GM18498 (cell line): ENCODE measurements at regions not wholly inside any gene's neighbourhood (a gene's known extent, or its start where the extent isn't known, plus 50 kb on each side); places are given as distances from the start of the nearest gene placed in this dataset.

Experiments
- ATAC-seq: cut with Tn5 transposase; IDR thresholded peaks from one replicate; pipeline ENCODE4 v1.9.1; 2021; ENCODE audit warnings: mild to moderate bottlenecking, moderate library complexity; ENCODE audit not compliant: unreplicated experiment

DNA sequence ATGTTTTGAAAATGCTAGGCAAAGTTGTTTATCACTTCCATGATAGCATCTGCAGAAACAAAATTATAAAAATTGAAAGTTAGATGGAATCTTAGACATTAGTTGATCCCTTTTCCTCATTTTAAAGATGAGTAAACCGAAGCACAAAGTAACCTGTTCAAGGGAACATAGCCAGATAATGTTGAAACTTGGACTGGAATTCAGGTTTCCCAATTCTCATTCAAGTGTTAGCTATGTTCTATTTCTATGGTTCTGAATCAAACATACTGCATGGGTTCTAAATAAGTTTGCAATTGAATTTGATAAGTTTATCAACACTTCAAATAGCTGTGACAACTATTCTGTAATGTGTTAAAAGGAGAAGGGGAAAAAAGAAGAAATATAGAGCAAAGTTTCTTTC, 122.4 kb upstream of the SOX5 start:
- ATAC-seq = no peak

DNA sequence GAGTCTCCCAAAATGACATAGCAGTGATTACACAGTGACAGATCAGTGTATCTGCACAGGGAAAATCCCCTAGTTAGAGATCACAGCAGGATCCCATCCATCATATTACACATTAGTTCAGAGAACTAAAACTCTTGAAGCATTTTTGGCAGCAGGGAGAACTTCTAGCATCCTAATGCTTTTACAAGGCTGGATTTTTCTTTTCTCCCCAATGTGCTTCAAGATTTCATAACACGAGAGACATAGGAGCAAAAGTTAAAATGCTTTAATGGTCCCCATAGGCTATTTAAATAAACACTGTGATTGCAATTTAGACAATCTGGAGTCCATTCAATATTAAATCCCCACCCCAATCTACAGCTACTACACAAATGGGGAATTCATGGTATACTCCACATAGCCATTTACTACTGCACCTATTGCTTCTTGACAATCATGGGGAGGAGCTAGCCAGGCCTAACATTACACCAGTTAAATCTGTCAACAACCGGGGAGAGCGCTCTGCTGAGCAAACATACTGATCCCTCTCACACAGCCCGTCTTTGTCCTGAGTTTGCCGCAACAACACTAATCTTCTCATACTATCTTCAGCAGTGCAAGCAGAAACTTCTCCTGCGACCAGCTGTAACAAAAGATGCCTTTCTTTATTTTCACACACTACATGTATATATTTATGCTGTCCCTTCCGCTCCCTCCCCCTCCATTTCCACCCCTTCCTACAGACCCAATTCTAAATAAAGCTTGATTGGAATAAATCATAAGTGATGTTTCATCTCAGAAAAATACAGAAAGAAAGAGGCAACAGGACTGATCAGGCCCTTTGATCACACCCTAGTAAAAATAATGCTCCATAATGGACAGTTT, 120.3 kb upstream of the SOX5 start:
- no peak for ATAC-seq

DNA sequence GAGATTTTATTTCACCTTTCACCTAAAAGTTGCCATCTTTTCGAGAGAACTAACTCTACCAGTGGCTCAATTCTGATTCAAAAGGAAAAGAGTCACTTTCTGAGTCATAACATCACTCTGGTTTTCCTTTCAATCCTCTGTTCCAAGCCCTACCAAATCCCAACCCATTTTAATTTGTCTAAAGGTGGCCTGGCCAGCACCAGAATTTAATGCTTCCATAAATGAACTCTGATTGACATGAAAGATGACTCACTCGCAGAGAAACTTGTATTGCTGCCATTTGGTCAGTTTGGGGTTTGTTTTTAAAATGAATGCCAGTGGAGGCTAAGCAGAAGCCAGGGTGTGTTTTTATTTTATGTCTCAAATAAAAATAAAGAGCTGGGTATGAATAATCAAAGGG, 117.4 kb upstream of the SOX5 start:
- no peak for ATAC-seq

DNA sequence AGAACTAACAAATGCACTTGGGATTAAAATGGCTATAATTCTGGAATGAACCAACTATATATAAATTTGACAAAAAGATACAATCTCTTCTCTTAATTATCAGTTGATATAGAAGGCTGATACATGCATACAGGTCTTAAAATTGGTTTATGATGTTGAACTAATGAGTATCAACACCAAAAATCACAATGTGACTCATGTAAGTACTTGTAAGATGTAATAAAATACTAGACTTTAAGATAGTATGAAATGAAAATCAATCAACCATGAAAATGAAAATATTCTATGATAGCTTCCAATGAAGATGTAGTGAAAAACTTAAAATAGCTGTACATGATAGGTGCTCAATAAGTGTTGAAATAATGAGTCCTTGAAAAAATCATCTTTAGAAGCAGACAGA, 116.6 kb upstream of the SOX5 start:
- no peak for ATAC-seq

DNA sequence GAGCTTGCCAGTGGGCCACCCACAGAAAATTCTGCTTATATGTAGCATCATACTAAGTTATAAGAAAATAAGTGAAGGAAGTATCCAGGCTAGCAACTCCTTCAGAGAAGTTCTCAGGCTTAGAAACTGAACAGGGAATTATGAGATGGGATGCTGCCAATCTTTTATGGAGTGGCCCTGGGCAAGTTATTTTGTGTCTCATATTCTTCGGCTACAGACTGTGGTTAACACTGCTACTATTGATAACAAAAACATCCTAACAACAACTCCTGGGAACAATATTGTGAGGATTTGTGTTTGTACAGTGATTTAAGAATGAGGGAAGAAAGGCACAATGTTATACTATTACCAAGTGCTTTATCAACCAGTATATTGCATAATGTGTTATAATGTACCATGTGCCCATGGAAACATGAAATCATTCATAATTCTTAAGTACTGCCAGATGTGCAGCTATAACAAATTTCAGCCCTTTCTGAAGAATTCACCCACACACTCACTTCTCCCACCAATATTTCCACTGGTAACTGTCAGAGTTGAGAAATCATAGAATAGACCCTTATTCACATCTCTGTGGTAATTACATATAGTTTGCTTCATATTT, 113.3 kb upstream of the SOX5 start:
- ATAC-seq = no peak

DNA sequence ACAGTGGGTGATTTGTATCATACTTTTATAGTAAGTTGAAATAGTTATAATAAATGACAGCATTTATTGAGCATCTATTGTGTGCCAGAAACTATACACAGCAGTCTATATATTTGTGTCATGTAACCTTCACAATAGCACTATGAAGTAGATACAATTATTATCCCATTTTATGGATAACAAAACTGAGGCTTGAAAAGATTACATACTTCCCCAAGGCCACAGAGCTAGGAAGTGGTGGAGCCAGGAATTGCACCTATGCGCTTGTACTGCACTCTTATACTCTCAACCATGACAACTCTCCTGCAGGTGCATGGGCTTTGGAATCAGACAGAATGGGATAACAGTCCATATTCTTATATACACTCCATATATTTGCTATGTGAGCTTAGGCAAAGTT, 110.6 kb upstream of the SOX5 start:
- ATAC-seq = no peak

DNA sequence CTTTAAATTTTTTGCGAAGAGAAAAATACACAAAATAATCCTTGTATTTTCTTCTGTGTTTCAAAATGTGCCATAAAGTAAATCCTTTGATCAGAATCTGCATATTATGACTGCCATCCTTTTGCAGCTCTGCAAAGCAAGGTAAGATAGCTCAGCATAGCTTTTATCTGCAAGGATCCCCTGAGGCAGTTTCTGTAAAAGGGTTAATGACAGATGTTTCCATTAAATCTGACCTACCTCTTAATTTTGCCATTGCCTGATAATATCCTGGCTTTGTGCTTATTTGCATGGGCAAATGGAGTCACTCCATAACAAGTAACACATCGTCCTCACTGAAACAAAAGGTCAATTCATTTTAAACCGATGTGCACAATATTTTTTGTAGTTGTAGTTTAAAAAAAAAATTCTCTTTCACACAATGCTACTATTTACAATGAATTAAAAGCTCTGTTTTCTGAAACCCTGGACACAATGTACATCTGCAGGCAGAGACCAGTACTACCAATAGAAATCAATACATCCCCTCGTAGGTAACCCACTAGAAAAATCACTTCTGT, 108.5 kb upstream of the SOX5 start:
- ATAC-seq = no peak

DNA sequence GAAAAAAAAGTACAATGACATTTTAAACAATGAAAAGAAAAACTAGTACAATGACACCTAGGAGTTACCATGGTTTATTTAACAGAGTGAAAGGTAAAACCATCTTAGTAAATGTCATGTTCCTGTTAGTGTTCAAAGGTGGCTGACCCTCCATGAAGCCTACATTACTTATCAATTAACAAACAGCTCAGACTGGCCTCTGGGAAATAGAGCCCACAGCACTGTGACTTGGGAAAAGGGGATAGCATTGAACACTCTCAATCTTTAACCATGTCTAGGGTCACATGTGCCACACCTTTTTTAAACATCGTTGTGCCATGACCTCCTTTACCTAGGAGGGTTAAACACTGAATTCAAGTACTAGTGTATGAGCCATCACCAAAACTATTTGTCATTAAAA, 106.3 kb upstream of the SOX5 start:
- ATAC-seq = no peak

DNA sequence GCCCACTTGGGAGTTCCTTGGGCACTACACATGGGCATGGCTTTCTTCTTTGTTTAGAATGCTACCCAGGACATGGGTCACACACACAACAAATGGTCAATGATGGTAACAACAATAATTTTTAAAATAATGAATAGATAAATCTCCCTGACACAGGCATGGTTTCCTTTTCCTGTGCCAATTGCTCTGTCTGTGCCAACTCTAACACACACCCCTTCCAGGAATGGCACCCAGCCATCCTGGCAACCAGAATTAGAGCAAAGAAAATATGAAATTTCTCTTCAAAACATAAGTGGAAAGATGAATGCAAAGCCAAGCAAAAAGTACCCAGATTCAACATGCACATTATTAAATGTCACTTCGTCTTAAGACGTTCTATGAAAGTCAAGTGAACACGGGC, 104.9 kb upstream of the SOX5 start:
- ATAC-seq = no peak

DNA sequence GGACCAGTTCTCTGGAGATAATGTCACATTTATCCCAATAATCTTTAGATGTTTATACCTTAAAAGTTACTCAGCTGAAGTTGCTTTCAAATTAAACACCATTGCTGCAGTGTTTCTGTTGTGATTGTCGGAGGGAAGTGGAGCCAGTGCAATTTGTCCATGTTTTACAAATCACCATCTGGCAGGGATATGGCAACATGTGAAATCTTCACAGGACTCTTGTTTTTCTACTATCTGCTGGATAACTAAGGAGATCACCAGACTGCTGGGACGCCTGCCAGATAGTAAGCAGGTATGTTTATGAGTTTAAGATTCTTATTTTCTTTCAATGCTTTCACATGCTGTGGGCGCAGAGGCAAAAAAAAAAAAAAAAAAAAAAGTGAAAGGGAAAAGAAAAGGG, 100.3 kb upstream of the SOX5 start:
- no peak for ATAC-seq

DNA sequence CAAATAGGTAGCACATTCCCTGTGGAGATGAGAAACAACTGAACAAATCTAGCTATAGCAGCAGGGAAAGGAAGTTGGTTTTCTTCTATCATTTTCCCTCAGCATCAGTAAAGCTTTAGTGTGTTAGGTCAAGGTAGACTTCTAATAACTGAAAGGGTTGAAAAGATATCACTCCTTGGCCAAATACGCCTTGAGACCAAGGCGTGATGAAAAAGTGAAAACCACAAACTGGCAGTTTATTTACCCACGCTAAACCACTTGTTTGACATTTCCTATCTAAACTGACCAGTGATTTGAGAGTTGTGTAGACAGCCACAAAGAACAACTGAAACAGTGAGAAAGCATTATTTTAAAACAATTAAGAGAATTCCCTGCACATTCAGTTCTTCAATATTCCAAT, 99.6 kb upstream of the SOX5 start:
- ATAC-seq = no peak

DNA sequence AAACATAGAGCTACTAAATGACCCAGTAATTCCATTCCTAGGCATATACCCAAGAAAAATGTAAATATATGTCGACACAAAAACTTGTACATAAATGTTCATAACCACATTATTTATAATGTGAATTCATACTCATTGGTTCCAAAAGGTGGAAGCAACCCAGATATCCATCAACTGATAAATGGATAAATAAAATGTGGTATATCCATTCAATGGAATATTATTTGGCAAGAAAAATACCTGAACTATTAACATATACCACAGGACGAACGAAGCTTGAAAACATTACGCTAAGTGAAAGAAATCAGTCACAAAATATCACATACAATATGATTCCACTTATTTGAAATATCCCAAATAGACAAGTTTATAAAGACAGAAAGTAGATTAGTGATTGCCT, 99.0 kb upstream of the SOX5 start:
- ATAC-seq = no peak

DNA sequence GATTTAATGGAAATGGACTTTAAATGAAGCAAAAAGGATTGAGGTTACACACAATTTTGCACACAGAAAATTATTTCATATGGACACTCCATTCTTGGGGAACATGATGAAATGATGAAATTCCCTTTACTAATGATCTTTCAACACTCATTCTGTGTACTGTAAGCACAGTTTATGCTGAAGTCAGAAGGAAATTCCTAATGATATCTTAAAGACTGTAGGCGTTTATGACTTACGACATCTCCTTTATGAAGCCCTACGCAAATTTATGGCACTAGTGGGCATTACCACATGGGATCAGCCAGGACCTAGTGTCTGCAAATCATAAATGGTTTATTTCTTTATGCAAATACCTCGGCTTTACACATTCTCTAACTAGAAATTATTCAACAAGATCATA, 97.9 kb upstream of the SOX5 start:
- ATAC-seq = no peak

DNA sequence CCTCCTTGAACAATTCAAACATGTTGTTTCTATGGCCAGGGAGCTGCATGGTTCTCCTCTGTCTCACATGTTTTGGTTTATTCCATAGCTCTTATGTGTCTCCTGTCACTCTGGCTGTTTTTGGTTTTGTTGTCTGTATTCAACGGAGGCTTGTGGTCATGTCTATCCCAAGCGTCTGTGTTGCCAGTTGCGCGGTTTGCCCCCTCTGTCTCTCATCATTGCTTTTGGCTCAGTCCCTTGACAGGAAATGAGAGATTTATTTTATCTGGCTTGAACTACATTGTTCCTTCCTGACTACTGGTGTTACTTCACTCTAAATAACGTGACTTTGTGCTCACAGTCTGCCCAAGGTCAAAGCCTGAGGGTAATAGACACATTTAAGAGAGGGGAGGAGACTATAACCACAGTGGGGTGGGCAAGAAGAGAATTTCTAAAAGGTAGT, 96.4 kb upstream of the SOX5 start:
- no peak for ATAC-seq

DNA sequence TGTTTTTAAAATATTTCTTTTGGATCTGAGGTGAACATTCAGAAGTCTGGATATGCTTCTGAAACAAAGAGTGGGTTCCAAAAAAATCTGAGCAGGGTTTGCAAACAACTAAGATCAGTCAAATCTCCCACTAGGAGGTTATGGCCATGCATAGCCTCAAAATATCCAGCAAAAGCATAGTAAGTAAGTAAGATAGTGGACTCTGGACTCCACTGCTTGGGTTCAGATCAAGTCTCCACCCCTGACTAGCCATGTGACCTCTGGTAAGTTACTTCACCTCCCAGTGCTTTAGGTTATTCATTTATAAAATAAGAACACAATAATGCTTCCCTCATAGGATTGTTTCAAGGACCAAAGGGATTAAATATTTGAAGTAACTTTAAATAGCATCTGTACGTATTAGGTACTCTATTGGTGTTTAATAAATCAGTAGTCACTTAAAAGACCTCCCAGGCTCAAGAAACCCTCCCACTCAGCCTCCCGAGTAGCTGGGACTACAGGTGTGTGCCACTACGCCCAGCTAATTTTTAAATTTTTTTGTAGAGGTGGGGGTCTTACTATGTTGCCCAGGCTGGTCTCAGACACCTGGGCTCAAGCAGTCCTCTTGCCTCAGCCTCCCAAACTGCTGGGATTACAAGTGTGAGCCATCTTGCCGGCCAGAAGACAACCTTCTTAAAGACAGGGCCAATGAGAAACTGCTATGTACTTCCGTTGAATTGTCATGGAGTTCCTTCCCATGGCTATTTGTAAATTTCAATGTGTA, 95.7 kb upstream of the SOX5 start:
- ATAC-seq = no peak

DNA sequence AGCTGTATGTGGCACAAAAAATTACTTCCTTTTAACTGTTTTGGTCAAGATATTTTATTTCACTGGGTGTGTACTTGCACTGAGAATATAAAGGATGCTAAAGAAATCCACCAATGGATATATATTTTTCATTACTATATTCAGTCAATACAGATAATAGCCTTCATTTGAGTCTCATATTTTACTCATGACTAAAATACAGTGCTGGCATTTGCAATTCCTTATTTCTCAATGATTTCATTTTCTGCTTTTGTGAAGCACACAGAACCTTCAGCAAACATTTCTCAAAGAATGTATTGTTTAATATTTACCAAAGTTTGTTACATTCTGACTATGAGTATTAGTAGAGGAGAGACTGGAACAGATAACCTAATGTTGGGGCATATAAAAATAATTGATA, 93.2 kb upstream of the SOX5 start:
- no peak for ATAC-seq

DNA sequence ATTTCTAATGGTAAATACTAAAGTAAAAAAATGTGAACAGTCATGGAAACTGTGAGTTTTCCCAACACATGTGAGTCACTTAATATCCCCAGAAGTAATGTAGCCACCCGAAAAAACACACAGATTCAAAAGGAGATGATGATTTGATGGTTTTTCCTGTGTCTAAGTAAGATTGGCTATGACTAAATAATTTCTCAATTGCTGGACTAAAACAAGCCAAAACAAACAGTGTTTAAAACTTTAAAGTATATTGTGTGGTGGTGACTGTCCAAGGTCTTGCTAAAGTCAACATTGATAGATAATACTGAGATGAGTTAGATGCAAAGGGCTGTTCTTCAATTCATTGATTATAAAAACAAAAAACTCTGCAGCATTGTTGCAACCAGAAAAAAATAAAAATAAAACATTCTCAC, 89.6 kb upstream of the SOX5 start:
- no peak for ATAC-seq

DNA sequence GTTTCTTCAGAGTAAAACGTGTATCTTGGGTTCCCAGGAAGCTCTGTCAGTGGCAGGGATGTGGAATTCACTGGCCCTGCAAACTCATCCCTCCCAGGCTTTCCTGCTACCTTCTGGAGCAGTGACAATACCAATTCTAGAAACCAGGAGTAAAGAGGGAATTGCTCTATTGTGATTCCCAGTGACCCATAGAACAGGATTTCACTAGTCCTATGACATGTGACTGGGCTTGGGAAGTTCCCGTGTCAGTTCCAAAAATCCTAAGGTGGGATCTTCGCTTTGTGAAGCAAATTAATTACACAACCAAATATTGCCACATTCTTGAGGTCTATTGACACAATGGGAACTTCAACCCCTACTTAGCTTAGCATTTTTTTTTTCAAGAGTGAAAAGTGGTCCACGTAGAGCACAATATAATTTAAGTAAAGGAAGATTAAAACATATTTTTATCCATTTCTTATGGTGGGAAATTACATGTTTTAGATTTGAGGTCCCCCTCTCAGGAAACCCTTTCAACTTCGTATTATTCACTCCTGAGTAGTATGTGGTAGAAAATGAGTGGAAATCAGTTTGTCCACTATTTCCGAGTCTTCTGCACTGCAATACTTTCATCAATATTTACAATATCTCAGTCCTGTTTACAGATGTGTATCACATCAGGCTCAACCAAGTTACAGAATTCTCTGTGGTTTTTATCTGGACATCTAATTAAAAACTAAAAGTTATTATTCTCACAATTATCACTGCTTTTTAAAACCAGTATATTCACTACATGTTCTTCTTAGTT, 88.9 kb upstream of the SOX5 start:
- ATAC-seq = no peak

DNA sequence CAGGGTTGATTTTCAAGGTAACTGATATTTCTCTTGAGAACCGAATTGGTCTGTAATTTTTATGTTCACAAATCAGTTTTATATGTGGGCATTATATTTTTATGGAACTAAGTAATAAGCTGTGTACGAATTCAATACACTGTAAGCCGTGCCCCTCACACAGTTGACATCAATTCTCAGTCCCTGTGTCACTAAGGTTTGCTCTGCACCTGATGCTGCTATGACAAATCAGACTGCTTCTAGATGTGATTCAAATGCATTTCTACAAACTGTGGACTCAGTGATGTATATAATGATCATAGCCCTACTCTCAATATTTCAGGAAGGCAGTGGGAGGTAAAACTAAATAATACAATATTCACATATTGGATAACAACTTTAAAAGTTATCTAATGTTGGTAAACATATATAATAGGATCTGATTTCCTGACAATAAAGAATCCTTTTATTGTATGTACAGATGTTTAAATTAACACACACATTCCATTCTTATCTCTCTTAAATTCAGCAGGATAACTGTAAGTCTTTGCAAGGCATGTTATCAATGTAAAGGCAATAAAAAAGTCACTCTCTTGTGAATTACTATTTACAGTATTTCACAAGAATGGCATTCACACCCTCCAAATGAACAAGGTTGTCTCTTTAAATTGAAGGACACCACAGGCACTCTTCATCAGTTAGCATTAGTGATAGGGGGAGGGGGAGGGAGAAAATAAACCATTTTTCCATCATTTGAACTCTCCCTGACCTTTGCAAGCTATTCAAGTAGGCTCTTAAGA, 87.2 kb upstream of the SOX5 start:
- no peak for ATAC-seq

DNA sequence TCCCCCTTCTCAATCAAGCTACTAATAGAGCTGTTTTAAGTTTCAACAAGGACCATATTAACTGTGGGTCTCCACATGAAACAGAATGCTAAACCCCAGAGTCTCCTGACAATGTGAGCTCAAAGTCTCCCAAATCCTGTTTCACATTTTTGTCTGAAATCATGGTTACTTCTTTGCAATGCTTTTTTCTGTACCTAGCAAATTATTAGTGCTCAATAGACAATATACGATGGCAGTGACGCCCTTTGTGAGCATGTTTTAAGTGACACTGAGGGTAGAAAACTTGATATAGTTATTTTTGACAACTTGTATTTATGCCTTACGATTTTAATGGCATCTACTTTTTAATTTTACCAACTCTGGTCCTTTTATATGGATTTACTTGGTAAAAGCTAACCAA, 85.4 kb upstream of the SOX5 start:
- ATAC-seq = no peak
